SK-N-MC (cell line): ENCODE measurements at regions not wholly inside any gene's neighbourhood (a gene's known extent, or its start where the extent isn't known, plus 50 kb on each side); places are given as distances from the start of the nearest gene placed in this dataset.
"Not testable (repeated sequence)": the region's sequence is repeated elsewhere in the genome, so short reads cannot be mapped to it uniquely, and the experiment has no call there.

Experiments used
- EZH2 ChIP-seq: fragments of 200-600 bp; sonication (generic); IDR thresholded peaks from one replicate; pipeline ENCODE4 v1.6.1; 2017; ENCODE audit warnings: antibody characterized with exemption
- POLR2AphosphoS5 ChIP-seq: IDR thresholded peaks from 2 replicates; pipeline ENCODE4 v1.6.1; 2012; ENCODE audit warnings: mild to moderate bottlenecking, low read depth, low read length, borderline replicate concordance

DNA sequence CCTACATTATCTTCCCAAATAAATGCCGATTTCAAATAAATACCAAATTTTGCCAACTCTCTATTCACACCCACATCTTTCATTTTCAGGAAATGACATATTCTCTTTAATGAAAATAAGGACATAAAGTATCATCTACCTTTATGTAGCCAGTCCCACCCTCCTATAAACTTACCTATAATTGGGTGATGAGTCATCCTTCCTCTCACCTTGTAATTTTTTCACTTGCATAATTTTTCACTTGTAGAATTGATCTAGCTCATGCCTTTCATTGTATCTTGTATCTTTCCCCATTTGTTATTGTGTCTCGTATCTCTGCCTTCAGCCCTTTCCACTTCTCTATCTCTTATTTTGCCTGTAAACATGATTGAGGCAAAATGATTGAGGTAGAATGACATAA lies 135.3 kb upstream of the NIPA1 start:
- TF ChIP-seq POLR2AphosphoS5, EZH2: not testable (repeated sequence)
